CD14-positive monocyte (primary cell): ENCODE measurements at regions not wholly inside any gene's neighbourhood (a gene's known extent, or its start where the extent isn't known, plus 50 kb on each side); places are given as distances from the start of the nearest gene placed in this dataset.

Source experiments
- DNase-seq, 3 donors: peaks; one replicate each; pipeline ENCODE4 v3.0.0-alpha.2; 2011 to 2022
- H2AFZ ChIP-seq: 2 replicates; pipeline ENCODE4 v1.6.0; 2012; ENCODE audit warnings: mild to moderate bottlenecking, low read depth, low read length, inconsistent platforms; ENCODE audit not compliant: insufficient read depth, poor library complexity, severe bottlenecking
- H3K27ac ChIP-seq, 2 donors: 1 replicate in 1 of 2; 2 replicates in 1 of 2; pipeline ENCODE4 v1.5.1; 2012 to 2013; ENCODE audit warnings: low read length in 2 of 2, control low read depth in 1 of 2, inconsistent platforms in 1 of 2, low read depth in 1 of 2, mild to moderate bottlenecking in 1 of 2
- H3K27me3 ChIP-seq, 2 donors: one replicate each; pipeline versions ENCODE4 v1.6.0 to v1.6.1; 2011 to 2013; ENCODE audit warnings: low read length in 2 of 2; ENCODE audit not compliant: control insufficient read depth in 2 of 2, insufficient read depth in 2 of 2
- H3K36me3 ChIP-seq, 2 donors: replicated peaks in 1 of 2; 1 replicate in 1 of 2; 2 replicates in 1 of 2; pipeline versions ENCODE4 v1.5.1 to v1.6.1; 2012 to 2013; ENCODE audit warnings: low read length in 2 of 2, control low read depth in 1 of 2, inconsistent platforms in 1 of 2, mild to moderate bottlenecking in 1 of 2; ENCODE audit not compliant: insufficient read depth in 2 of 2, control insufficient read depth in 1 of 2
- H3K4me1 ChIP-seq, 2 donors: 1 replicate in 1 of 2; 2 replicates in 1 of 2; pipeline versions ENCODE4 v1.5.1 to v1.6.1; 2012 to 2013; ENCODE audit warnings: low read length in 2 of 2, control low read depth in 1 of 2, inconsistent platforms in 1 of 2, mild to moderate bottlenecking in 1 of 2, moderate library complexity in 1 of 2; ENCODE audit not compliant: insufficient read depth in 2 of 2, control insufficient read depth in 1 of 2
- H3K4me2 ChIP-seq: replicated peaks from 2 replicates; pipeline ENCODE3; 2012; ENCODE audit warnings: low read length, moderate library complexity, mild to moderate bottlenecking; ENCODE audit not compliant: poor library complexity, severe bottlenecking; ENCODE audit errors: extremely low read depth
- H3K4me3 ChIP-seq, 3 experiments: fragments of 200-600 bp in 1 of 3; sonication (generic) in 1 of 3; replicated peaks in 1 of 3; 1 replicate in 2 of 3; 2 replicates in 1 of 3; pipeline ENCODE4 v1.5.1; 2011 to 2013; ENCODE audit warnings: low read length in 3 of 3, mild to moderate bottlenecking in 3 of 3, control low read depth in 2 of 3, low read depth in 2 of 3, inconsistent platforms in 1 of 3, moderate library complexity in 1 of 3
- H3K79me2 ChIP-seq: 2 replicates; pipeline ENCODE4 v1.6.0; 2012; ENCODE audit warnings: mild to moderate bottlenecking, control low read depth, inconsistent platforms, low read length, moderate library complexity; ENCODE audit not compliant: insufficient read depth
- H3K9ac ChIP-seq: 2 replicates; pipeline ENCODE4 v1.6.0; 2017; ENCODE audit warnings: low read length, mild to moderate bottlenecking; ENCODE audit not compliant: insufficient read depth, poor library complexity, severe bottlenecking
- H3K9me3 ChIP-seq, 2 donors: replicated peaks in 1 of 2; 1 replicate in 1 of 2; 2 replicates in 1 of 2; pipeline versions ENCODE4 v1.5.1 to v1.6.1; 2012 to 2013; ENCODE audit warnings: low read length in 2 of 2, control low read depth in 1 of 2; ENCODE audit not compliant: control insufficient read depth in 1 of 2, insufficient read depth in 1 of 2
- H4K20me1 ChIP-seq: 2 replicates; pipeline ENCODE4 v1.6.0; 2012; ENCODE audit warnings: mild to moderate bottlenecking, low read length, control low read depth, moderate library complexity; ENCODE audit not compliant: insufficient read depth
- H3K27ac Mint-ChIP-seq, 7 donors: one replicate each; pipeline ENCODE4 v1.8.0; 2020; ENCODE audit warnings: mild to moderate bottlenecking in 7 of 7, mixed read lengths in 7 of 7, moderate library complexity in 6 of 7, inconsistent platforms in 2 of 7
- H3K27me3 Mint-ChIP-seq, 3 donors: one replicate each; pipeline ENCODE4 v1.8.0; 2021 to 2022; ENCODE audit warnings: low read depth in 3 of 3, mild to moderate bottlenecking in 3 of 3, mixed read lengths in 3 of 3, moderate library complexity in 3 of 3, inconsistent platforms in 1 of 3
- H3K36me3 Mint-ChIP-seq, 2 donors: one replicate each; pipeline ENCODE4 v1.8.0; 2020; ENCODE audit warnings: mixed read lengths in 2 of 2, inconsistent platforms in 1 of 2, mild to moderate bottlenecking in 1 of 2
- H3K4me1 Mint-ChIP-seq: one replicate; pipeline ENCODE4 v1.8.0; 2020; ENCODE audit warnings: mild to moderate bottlenecking, mixed read lengths
- H3K4me3 Mint-ChIP-seq, 2 donors: one replicate each; pipeline ENCODE4 v1.8.0; 2020; ENCODE audit warnings: mild to moderate bottlenecking in 2 of 2, mixed read lengths in 2 of 2, moderate library complexity in 1 of 2
- H3K9me3 Mint-ChIP-seq, 7 donors: one replicate each; pipeline ENCODE4 v1.8.0; 2020 to 2022; ENCODE audit warnings: mixed read lengths in 7 of 7, mild to moderate bottlenecking in 6 of 7, moderate library complexity in 6 of 7, inconsistent platforms in 2 of 7
- CTCF ChIP-seq: fragments of 200-600 bp; IDR thresholded peaks from one replicate; pipeline ENCODE4 v1.8.0; 2022; ENCODE audit warnings: antibody characterized with exemption, mild to moderate bottlenecking
- WGBS: methylation state at CpG from one replicate; pipeline ENCODE4 v1.1.5; 2013; ENCODE audit warnings: missing lambda C conversion rate; ENCODE audit not compliant: insufficient coverage; 5-methylcytosine and 5-hydroxymethylcytosine counted together
- intact Hi-C, 2 donors: fragments of 100-400 bp; cut with micrococcal nuclease; formaldehyde crosslinking; loops; one replicate each; pipeline versions ENCODE4 v1.15.0 to v1.15.1; 2023

- no peak for TF ChIP-seq CTCF
- peaks cover 2 to 7% of the 10 kb centered on the region in 2 donors for H3K27me3 ChIP-seq
- no peaks in the 10 kb centered on the region for H4K20me1 ChIP-seq
- Mint-ChIP-seq H3K27me3 (peaks cover 5 to 29% (median 6%) of the 10 kb centered on the region in 3 donors), H3K9me3 (peaks cover 0 to 6% (median 4%) of the 10 kb centered on the region in 7 donors), H3K4me1 (peaks cover 5% of the 10 kb centered on the region), H3K27ac (no peak overlapping the region), H3K4me3 (no peak overlapping the region), H3K36me3 (no peaks in the 10 kb centered on the region)
- H3K79me2 ChIP-seq = no peaks in the 10 kb centered on the region
- no peak overlapping the region for H2AFZ ChIP-seq
- H3K27ac ChIP-seq = no peak overlapping the region
- no peak for DNase-seq
- no peaks in the 10 kb centered on the region for H3K36me3 ChIP-seq
- intact Hi-C loops = loop anchor here in 1 of 2 donors (5.0 kb wide), 1 partner anchor 47 kb away; no protein-coding TSS in a partner anchor
- no peaks in the 10 kb centered on the region for H3K4me1 ChIP-seq
- H3K9ac ChIP-seq = no peak overlapping the region
- 78% methylated on average over 3 of the region's 5 CpGs for WGBS
- no peak overlapping the region for H3K4me3 ChIP-seq
- no peaks in the 10 kb centered on the region for H3K9me3 ChIP-seq
- no peak overlapping the region for H3K4me2 ChIP-seq
These were observed 507.6 kb downstream of the MIAT start for GRCh38 chr22:27164781-27165503.

- peaks cover 0 to 4% (median 3%) of the 10 kb centered on the region in 7 donors for H3K9me3 Mint-ChIP-seq
- H4K20me1 ChIP-seq = no peaks in the 10 kb centered on the region
- H3K36me3 Mint-ChIP-seq = no peaks in the 10 kb centered on the region
- no peak overlapping the region for H3K4me2 ChIP-seq
- no peaks in the 10 kb centered on the region for H3K9me3 ChIP-seq
- peaks cover 4 to 21% (median 6%) of the 10 kb centered on the region in 3 donors for H3K27me3 Mint-ChIP-seq
- H3K27me3 ChIP-seq = peaks cover 5 to 7% of the 10 kb centered on the region in 2 donors
- no peak overlapping the region for H3K4me3 Mint-ChIP-seq
- H3K36me3 ChIP-seq = no peaks in the 10 kb centered on the region
- DNase-seq = no peak
- H2AFZ ChIP-seq = no peak overlapping the region
- intact Hi-C loops = no loop called here
- H3K4me1 Mint-ChIP-seq = no peaks in the 10 kb centered on the region
- no peak overlapping the region for H3K27ac Mint-ChIP-seq
- H3K4me3 ChIP-seq = no peak overlapping the region
- 74% methylated on average over 3 of the region's 3 CpGs for WGBS
- no peaks in the 10 kb centered on the region for H3K4me1 ChIP-seq
- H3K9ac ChIP-seq = no peak overlapping the region
- no peaks in the 10 kb centered on the region for H3K79me2 ChIP-seq
- TF ChIP-seq CTCF = no peak
- H3K27ac ChIP-seq = no peak overlapping the region
These were observed 511.3 kb downstream of the MIAT start for GRCh38 chr22:27168681-27169080.
